ENCODE measurements at regions not wholly inside any gene's neighbourhood (a gene's known extent, or its start where the extent isn't known, plus 50 kb on each side); places are given as distances from the start of the nearest gene placed in this dataset.
"Not testable (repeated sequence)": the region's sequence is repeated elsewhere in the genome, so short reads cannot be mapped to it uniquely, and the experiment has no call there.

- H3K36me3 ChIP-seq (ENCODE audit: low read depth), result no peaks in the 10 kb centered on the region
- TF ChIP-seq EZH2 (IDR thresholded peaks at IDR 0.05; ENCODE audit: insufficient read depth, poor library complexity, severe bottlenecking) (no peak), EZH2phosphoT487 (IDR thresholded peaks at IDR 0.05; ENCODE audit: insufficient read depth, low read depth) (no peak)
- no peaks in the 10 kb centered on the region for H3K79me2 ChIP-seq (ENCODE audit: insufficient read depth)
- DNase-seq, result no peak
- H3K27ac ChIP-seq, result no peak overlapping the region
- H3K9me3 ChIP-seq (ENCODE audit: low read depth), result no peaks in the 10 kb centered on the region
- H3K4me2 ChIP-seq (ENCODE audit: unreplicated experiment), result no peak overlapping the region
- H3F3A ChIP-seq (ENCODE audit: insufficient read depth), result no peaks in the 10 kb centered on the region
- in situ Hi-C loops (cut with MboI), result no loop called here
- H2AFZ ChIP-seq, result no peak overlapping the region
- no peak overlapping the region for H3K4me3 ChIP-seq
- H4K20me1 ChIP-seq (ENCODE audit: insufficient read depth), result no peaks in the 10 kb centered on the region
- no peaks in the 10 kb centered on the region for H3K27me3 ChIP-seq (replicated peaks; ENCODE audit: insufficient read depth)
- 36 to 39% methylated on average over 1 of the region's 1 CpG for WGBS, 2 experiments (ENCODE audit: low coverage in 1 of 2, low lambda C conversion rate in 2 of 2, missing lambda C conversion rate in 2 of 2)
- H3K4me1 ChIP-seq (ENCODE audit: insufficient read depth), result no peaks in the 10 kb centered on the region
- H3K9ac ChIP-seq, result no peak overlapping the region
- H3K9me2 ChIP-seq (ENCODE audit: insufficient read depth), result no peaks in the 10 kb centered on the region
Measured at GRCh38 chr1:72969461-72969860, 687.1 kb upstream of the NEGR1 start.

- no peak overlapping the region for H3K4me3 ChIP-seq
- TF ChIP-seq EZH2 (IDR thresholded peaks at IDR 0.05; ENCODE audit: insufficient read depth, poor library complexity, severe bottlenecking) (no peak), EZH2phosphoT487 (IDR thresholded peaks at IDR 0.05; ENCODE audit: insufficient read depth, low read depth) (no peak)
Measured at GRCh38 chr1:72954943-72955342, 672.6 kb upstream of the NEGR1 start.

GRCh38 chr1:72950900-72951299 is 668.6 kb upstream of the NEGR1 start:
- H3K4me3 ChIP-seq; DNase-seq; H3K36me3 ChIP-seq (ENCODE audit: low read depth); H3K27ac ChIP-seq; H3K9me3 ChIP-seq (ENCODE audit: low read depth); H3K9ac ChIP-seq; in situ Hi-C loops (cut with MboI); H2AFZ ChIP-seq; H3K79me2 ChIP-seq (ENCODE audit: insufficient read depth); H3K27me3 ChIP-seq (replicated peaks; ENCODE audit: insufficient read depth); H3K4me2 ChIP-seq (ENCODE audit: unreplicated experiment); H3K4me1 ChIP-seq (ENCODE audit: insufficient read depth); H3K9me2 ChIP-seq (ENCODE audit: insufficient read depth); H4K20me1 ChIP-seq (ENCODE audit: insufficient read depth); H3F3A ChIP-seq (ENCODE audit: insufficient read depth): not testable (repeated sequence)
- WGBS, 2 experiments (ENCODE audit: low coverage in 1 of 2, low lambda C conversion rate in 2 of 2, missing lambda C conversion rate in 2 of 2), result 54 to 69% methylated on average over 3 of the region's 3 CpGs

More at GRCh38 chr1:72954943-72955342, 672.6 kb upstream of the NEGR1 start:
- no peaks in the 10 kb centered on the region for H3K9me2 ChIP-seq (ENCODE audit: insufficient read depth)
- no peak overlapping the region for H3K9ac ChIP-seq
- H3K4me1 ChIP-seq (ENCODE audit: insufficient read depth), result no peaks in the 10 kb centered on the region
- H3K27me3 ChIP-seq (replicated peaks; ENCODE audit: insufficient read depth), result no peaks in the 10 kb centered on the region
- DNase-seq, result no peak
- H3K36me3 ChIP-seq (ENCODE audit: low read depth), result no peaks in the 10 kb centered on the region
- H4K20me1 ChIP-seq (ENCODE audit: insufficient read depth), result no peaks in the 10 kb centered on the region
- no peaks in the 10 kb centered on the region for H3F3A ChIP-seq (ENCODE audit: insufficient read depth)
- no peak overlapping the region for H2AFZ ChIP-seq
- in situ Hi-C loops (cut with MboI), result no loop called here
- H3K27ac ChIP-seq, result no peak overlapping the region
- H3K79me2 ChIP-seq (ENCODE audit: insufficient read depth), result no peaks in the 10 kb centered on the region
- H3K9me3 ChIP-seq (ENCODE audit: low read depth), result peaks cover 4% of the 10 kb centered on the region
- no peak overlapping the region for H3K4me2 ChIP-seq (ENCODE audit: unreplicated experiment)

DNA sequence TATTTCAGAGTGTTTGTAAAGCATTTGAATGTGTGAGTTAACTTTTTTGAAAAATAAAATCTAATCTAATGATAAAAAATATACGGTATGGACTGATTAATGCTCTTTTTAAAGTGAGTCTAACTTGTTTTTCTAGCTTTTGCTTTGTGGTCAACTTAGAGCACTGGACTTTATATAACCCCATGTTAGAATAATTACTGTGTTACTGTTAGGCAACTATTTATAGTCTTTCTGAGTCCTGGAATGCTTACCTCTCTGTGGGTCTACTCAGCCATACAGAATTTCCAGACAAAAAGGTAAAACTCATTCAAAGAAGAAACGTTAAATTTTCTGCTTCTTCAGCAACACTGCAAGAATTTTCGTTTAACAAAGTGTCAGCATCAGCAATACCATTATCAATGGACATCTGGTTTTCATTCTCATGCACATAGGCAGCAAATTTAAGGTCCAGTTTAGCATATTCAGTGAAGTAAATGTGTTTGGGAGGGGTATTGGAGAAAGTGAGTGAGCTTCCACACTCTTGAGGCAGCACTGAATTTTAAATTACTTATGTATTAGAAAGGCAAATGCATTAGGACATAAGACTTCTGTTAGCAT is 664.7 kb upstream of the NEGR1 start:
- H3K9me2 ChIP-seq (ENCODE audit: insufficient read depth), result no peaks in the 10 kb centered on the region
- H3K27ac ChIP-seq, result no peak overlapping the region
- H3K4me1 ChIP-seq (ENCODE audit: insufficient read depth), result no peaks in the 10 kb centered on the region
- no peaks in the 10 kb centered on the region for H3K36me3 ChIP-seq (ENCODE audit: low read depth)
- H2AFZ ChIP-seq, result no peak overlapping the region
- no peaks in the 10 kb centered on the region for H3F3A ChIP-seq (ENCODE audit: insufficient read depth)
- no peak for DNase-seq
- in situ Hi-C loops (cut with MboI), result no loop called here
- no peak overlapping the region for H3K4me2 ChIP-seq (ENCODE audit: unreplicated experiment)
- 27 to 36% methylated on average over 3 of the region's 3 CpGs for WGBS, 2 experiments (ENCODE audit: low coverage in 1 of 2, low lambda C conversion rate in 2 of 2, missing lambda C conversion rate in 2 of 2)
- H3K4me3 ChIP-seq, result no peak overlapping the region
- H3K27me3 ChIP-seq (replicated peaks; ENCODE audit: insufficient read depth), result no peaks in the 10 kb centered on the region
- no peaks in the 10 kb centered on the region for H4K20me1 ChIP-seq (ENCODE audit: insufficient read depth)
- H3K9ac ChIP-seq, result no peak overlapping the region
- no peaks in the 10 kb centered on the region for H3K9me3 ChIP-seq (ENCODE audit: low read depth)
- TF ChIP-seq EZH2phosphoT487 (IDR thresholded peaks at IDR 0.05; ENCODE audit: insufficient read depth, low read depth) (no peak), EZH2 (IDR thresholded peaks at IDR 0.05; ENCODE audit: insufficient read depth, poor library complexity, severe bottlenecking) (no peak)
- no peaks in the 10 kb centered on the region for H3K79me2 ChIP-seq (ENCODE audit: insufficient read depth)

- DNase-seq, result no peak
- Histone ChIP-seq H3K36me3 (ENCODE audit: low read depth) (no peaks in the 10 kb centered on the region), H3F3A (ENCODE audit: insufficient read depth) (no peaks in the 10 kb centered on the region), H3K4me3 (no peak overlapping the region), H2AFZ (no peak overlapping the region), H3K9me2 (ENCODE audit: insufficient read depth) (no peaks in the 10 kb centered on the region), H3K4me1 (ENCODE audit: insufficient read depth) (no peaks in the 10 kb centered on the region), H4K20me1 (ENCODE audit: insufficient read depth) (no peaks in the 10 kb centered on the region), H3K27ac (no peak overlapping the region), H3K79me2 (ENCODE audit: insufficient read depth) (no peaks in the 10 kb centered on the region), H3K9me3 (ENCODE audit: low read depth) (no peaks in the 10 kb centered on the region), H3K4me2 (ENCODE audit: unreplicated experiment) (no peak overlapping the region), H3K27me3 (replicated peaks; ENCODE audit: insufficient read depth) (no peaks in the 10 kb centered on the region), H3K9ac (no peak overlapping the region)
- in situ Hi-C loops (cut with MboI), result no loop called here
- no peak for TF ChIP-seq EZH2 (IDR thresholded peaks at IDR 0.05; ENCODE audit: insufficient read depth, poor library complexity, severe bottlenecking)
- no peak for TF ChIP-seq EZH2phosphoT487 (IDR thresholded peaks at IDR 0.05; ENCODE audit: insufficient read depth, low read depth)
- WGBS, 2 experiments (ENCODE audit: low coverage in 1 of 2, low lambda C conversion rate in 2 of 2, missing lambda C conversion rate in 2 of 2), result 2 to 3% methylated on average over 2 of the region's 2 CpGs
Measured at GRCh38 chr1:72942008-72942407, 659.7 kb upstream of the NEGR1 start.
